ENCODE measurements at regions not wholly inside any gene's neighbourhood (a gene's known extent, or its start where the extent isn't known, plus 50 kb on each side); places are given as distances from the start of the nearest gene placed in this dataset.
"Not testable (repeated sequence)": the region's sequence is repeated elsewhere in the genome, so short reads cannot be mapped to it uniquely, and the experiment has no call there.

- no peak for DNase-seq
These were observed 61.5 kb upstream of the SERP2 start for GRCh38 chr13:44312131-44312530.

- DNase-seq: peak; percentile 67
These were observed 60.6 kb upstream of the SERP2 start for GRCh38 chr13:44312834-44313551.

- DNase-seq: peak; percentile 17
These were observed 60.0 kb upstream of the SERP2 start for GRCh38 chr13:44313674-44314073.

- not testable (repeated sequence) for DNase-seq
These were observed 59.5 kb upstream of the SERP2 start for GRCh38 chr13:44314160-44314559.

GRCh38 chr13:44317752-44318151 is 55.9 kb upstream of the SERP2 start:
- DNase-seq: no peak

GRCh38 chr13:44318161-44318560 is 55.5 kb upstream of the SERP2 start:
- peak; percentile 99 for DNase-seq

GRCh38 chr13:44320611-44321010 is 53.0 kb upstream of the SERP2 start:
- no peak for DNase-seq

GRCh38 chr13:44321961-44322360 is 51.7 kb upstream of the SERP2 start:
- no peak for DNase-seq

- no peak for DNase-seq
These were observed 50.7 kb upstream of the SERP2 start for GRCh38 chr13:44322928-44323327.

- DNase-seq: no peak
These were observed 49.9 kb upstream of the SERP2 start for GRCh38 chr13:44323754-44324153.

All from NCI-H446 treated with DMSO at 0.1 percent for 48 hours (cell line).